GM20431 (cell line): ENCODE measurements at regions not wholly inside any gene's neighbourhood (a gene's known extent, or its start where the extent isn't known, plus 50 kb on each side); places are given as distances from the start of the nearest gene placed in this dataset.
"Not testable (repeated sequence)": the region's sequence is repeated elsewhere in the genome, so short reads cannot be mapped to it uniquely, and the experiment has no call there.

ENCODE experiments used
- in situ Hi-C: fragments of 300-500 bp; cut with MseI, MboI; formaldehyde crosslinking; loops from one replicate; pipeline ENCODE4 v1.15.0; 2020; ENCODE audit warnings: low sequenced_read_pairs; ENCODE audit not compliant: unreplicated experiment

DNA sequence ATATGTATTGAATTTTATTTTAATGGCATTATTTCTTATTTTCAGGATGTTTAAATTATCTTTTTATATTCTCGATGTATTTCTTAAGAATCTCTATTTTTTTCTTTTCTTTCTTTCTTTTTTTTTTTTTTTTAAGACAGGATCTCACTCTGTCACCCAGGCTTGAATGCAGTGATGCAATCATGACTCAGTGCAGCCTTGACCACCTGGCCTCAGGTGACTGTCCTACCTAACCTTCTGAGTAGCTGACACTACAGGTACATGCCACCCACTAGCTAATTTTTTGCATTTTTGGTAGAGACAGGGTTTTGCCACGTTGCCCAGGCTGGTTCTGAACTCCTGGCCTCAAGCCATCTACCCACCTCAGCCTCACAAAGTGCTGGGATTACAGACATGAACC lies 143.8 kb upstream of the LAMA2 start:
- in situ Hi-C loops = loop anchor here (25.0 kb wide), 1 partner anchor 1002 kb away; no protein-coding TSS in a partner anchor

GRCh38 chr6:128738112-128738511 lies 144.8 kb upstream of the LAMA2 start:
- in situ Hi-C loops = loop anchor here (25.0 kb wide), 1 partner anchor 1001 kb away; no protein-coding TSS in a partner anchor

DNA sequence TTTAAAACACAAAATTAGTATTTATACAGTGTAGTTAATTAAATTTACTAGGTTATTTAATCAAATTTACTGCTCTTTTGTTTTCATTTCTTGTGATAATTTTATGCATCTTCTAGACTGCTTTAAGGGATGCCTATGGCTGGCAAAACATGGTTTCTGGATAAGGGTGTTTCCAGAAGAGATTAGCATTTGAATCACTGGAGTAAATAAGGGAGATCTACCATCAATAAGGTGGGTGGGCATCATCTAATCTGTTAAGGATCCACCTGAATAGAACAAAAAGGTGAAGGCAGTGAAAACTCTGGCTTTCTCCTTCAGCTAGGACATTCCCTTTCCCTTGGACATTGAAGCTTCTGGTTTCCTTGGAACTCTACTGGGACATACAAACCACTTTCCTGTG lies 146.2 kb upstream of the LAMA2 start:
- in situ Hi-C loops = loop anchor here (25.0 kb wide), 1 partner anchor 999 kb away; no protein-coding TSS in a partner anchor

- in situ Hi-C loops = loop anchor here (25.0 kb wide), 1 partner anchor 994 kb away; no protein-coding TSS in a partner anchor
Observed at GRCh38 chr6:128731249-128732165, 151.4 kb upstream of the LAMA2 start.

- in situ Hi-C loops = loop anchor here (25.0 kb wide), 1 partner anchor 990 kb away; no protein-coding TSS in a partner anchor
Observed at GRCh38 chr6:128727500-128727899, 155.4 kb upstream of the LAMA2 start.

DNA sequence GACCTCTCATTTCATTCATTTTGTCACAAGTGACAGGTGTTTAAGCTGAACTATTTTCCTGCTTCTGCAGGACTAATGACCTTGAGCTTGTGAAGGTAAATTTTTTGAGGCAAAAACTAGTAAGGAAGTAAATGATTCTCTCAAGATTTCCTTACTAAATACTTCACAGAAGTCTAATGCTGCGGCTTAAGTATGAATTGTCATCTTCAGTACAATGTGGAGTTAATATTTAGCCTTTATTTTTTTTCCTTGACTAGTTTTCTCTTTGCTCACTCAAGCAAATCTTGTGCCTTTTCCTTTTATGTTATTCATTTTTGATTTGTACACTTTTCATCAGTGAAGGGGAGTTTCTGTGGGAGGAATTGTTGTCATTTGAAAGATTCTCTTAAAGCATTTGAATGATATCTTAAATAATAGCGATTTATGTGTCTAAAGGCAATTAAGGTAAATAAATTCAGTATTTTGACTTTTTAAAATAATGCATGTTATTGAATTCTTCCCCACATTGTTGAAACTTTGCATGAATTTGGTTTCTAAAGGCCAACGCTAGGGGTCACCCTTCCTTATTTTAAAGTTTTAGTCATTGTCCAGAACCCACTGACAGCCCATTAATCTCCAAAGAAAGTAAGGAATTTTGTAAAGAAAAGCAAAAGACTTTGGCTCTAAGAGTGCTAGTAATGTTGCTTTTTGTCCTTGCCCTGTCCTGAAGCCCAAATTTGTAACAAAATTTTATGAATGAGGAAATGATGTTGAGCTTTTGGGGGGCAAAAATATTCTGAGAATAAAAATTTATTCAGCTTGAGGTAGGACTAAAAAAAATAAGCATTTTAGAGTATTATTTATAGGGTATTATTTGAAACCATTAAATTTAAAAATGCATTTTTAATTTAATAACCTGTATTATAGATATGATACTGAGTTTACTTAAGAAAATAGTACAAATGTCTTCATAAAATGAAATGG lies 157.4 kb upstream of the LAMA2 start:
- in situ Hi-C loops = loop anchor here (25.0 kb wide), 1 partner anchor 988 kb away; no protein-coding TSS in a partner anchor

- in situ Hi-C loops = loop anchor here (25.0 kb wide), 1 partner anchor 987 kb away; no protein-coding TSS in a partner anchor
Observed at GRCh38 chr6:128724738-128725137, 158.2 kb upstream of the LAMA2 start.

DNA sequence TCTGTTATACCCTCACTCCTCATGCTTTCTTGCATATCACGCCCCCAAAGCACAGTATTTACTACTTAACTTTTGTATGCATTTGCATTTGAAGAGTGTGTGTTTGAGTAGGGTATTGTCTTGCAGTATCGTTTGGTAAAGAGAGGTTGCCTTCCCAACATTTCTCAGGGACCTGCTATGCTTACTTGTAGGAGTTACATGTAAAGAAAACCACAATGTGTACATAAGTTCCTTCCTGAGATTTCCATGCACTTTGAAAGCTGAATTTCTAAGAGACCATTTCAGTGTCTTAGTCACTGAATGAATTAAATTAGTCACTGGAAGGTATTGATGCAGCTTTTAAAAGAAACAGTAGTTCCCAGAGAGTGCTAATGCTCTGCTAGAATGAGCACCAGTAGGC lies 159.3 kb upstream of the LAMA2 start:
- in situ Hi-C loops = no loop called here

DNA sequence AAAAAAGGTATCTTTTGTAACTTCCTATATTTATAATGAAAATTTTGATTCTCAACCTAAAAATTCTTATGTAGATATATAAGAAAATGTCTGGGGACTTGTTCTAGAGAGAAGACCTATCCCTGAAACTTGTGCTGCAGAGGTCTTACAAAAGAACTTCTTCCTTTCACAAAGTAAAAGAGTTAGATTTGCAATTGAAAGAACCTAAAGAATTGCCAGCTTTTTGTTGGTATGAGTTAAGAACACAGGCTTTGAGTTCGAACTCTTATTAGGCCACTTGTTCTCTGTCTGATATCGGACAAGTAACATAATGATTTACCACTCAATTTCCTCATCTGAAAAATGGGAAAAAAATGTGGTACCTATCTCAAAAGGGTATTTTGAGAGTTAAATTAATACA lies 162.0 kb upstream of the LAMA2 start:
- in situ Hi-C loops = no loop called here

- in situ Hi-C loops = no loop called here
Observed at GRCh38 chr6:128719786-128720185, 163.2 kb upstream of the LAMA2 start.

DNA sequence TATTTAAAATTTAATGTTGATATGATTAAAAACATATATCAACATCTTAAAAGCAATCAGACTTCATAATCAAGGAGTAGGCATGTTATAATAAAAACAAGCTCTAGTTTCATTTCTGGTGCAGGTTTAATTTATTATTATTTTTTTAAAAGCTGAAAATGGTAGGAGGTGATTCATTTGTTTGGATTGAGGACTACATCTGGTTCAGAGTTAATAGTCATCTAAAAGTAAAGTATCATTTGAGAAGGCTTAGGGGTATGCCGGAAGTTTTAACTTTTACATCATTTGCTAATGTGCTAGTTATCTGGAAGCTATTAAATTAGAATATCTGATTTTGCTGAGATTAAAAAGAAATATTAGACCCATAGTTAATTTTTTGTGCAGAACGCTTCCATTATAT lies 169.5 kb upstream of the LAMA2 start:
- in situ Hi-C loops = no loop called here

DNA sequence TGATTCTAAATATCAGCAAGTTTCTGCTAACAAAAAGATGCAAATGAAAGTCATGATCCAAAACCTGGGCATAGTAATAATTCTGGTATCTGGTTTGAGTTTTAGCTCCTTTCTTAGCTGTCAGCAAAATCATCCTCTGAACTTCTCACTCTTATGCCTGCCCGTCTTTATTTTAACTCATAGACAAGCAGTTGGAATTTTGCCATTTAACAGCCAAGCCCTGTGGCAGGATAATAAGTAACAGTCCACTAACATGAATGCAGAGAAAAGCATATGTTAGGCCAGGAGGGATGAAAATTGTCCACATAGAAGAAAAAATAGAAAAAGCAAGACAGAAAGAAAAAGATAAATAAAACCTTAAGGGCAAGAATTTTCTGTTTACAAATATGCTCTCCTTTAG lies 170.0 kb upstream of the LAMA2 start:
- in situ Hi-C loops = no loop called here

- in situ Hi-C loops = no loop called here
Observed at GRCh38 chr6:128711149-128711548, 171.8 kb upstream of the LAMA2 start.

- in situ Hi-C loops = no loop called here
Observed at GRCh38 chr6:128710315-128710714, 172.6 kb upstream of the LAMA2 start.

DNA sequence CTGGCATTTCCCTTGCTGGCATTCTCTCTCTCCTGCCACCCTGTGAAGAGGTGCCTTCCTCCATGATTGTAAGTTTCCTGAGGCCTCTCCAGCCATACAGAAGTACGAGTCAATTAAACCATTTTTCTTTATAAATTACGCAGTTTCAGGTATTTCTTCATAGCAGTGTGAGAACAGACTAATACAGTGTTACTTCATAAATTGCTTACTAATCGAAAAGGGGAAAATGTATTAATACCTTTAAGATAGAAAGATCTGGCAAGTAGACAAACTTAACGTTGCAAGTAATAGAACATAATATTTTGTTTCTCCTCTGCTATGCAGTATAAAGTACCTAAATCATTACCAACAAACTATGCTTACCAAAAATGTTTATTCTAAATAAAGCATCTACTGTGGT lies 178.3 kb upstream of the LAMA2 start:
- in situ Hi-C loops = no loop called here

DNA sequence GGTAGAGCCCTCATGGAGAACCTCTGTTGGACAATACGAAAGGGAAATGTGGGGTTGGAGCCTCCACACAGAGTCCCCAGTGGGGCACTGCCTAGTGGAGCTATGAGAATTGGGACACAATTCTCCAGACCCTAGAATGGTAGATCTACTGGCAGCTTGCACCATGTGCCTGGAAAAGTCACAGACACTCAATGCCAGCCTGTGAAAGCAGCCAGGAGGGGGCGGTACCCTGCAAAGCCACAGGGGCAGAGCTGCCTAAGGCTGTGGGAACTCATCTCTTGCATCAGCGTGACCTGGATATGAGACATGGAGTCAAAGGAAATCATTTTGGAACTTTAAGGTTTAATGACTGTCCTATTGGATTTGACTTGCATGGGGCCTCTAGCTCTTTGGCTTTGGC lies 179.1 kb upstream of the LAMA2 start:
- in situ Hi-C loops = not testable (repeated sequence)

GRCh38 chr6:128696691-128697689 lies 176.6 kb upstream of the PTPRK start:
- in situ Hi-C loops = no loop called here

DNA sequence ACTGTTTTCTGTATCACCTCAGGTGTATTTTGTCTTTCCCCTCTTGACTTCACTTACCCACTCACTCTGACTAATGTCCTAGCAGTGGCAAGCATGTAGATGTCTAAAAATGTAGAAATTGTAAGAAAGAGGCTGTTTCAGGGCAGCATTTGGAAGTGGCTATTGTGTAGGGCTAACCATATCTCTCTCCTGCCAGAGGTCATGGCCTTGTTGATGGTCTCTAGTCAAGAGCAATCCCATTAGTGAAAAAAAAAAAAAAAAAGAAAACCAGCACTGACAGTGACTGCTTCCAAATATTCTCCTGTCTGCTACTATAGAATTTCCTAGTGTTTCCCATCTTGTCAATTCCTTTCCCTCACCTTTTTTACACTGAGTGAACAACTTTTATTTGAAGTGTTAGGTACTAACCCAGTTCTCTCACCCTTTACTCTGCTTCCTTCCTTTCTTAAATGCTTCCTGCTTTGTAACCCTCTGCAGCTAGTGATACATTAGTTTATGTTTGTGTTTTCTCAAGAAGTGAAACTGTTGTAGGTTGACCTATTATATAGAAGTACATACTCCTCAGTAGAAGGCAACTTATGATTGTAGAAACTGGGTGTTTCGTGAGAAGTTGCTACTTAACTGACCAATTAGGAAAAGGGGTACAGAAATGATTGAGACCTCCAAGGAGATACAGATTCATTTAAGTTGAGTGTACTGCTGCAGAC lies 174.1 kb upstream of the PTPRK start:
- in situ Hi-C loops = no loop called here

GRCh38 chr6:128690063-128690462 lies 169.7 kb upstream of the PTPRK start:
- in situ Hi-C loops = no loop called here
